Erythroblast (primary cell): ENCODE measurements at regions not wholly inside any gene's neighbourhood (a gene's known extent, or its start where the extent isn't known, plus 50 kb on each side); places are given as distances from the start of the nearest gene placed in this dataset.

ENCODE experiments used
- GATA1 ChIP-seq: IDR thresholded peaks from 2 replicates; pipeline ENCODE4 v1.6.1; 2011; ENCODE audit warnings: low read depth, mild to moderate bottlenecking, control low read depth, low read length, moderate library complexity
- POLR2A ChIP-seq: IDR thresholded peaks from 2 replicates; pipeline ENCODE4 v1.6.1; 2011; ENCODE audit warnings: mild to moderate bottlenecking, low read length

DNA sequence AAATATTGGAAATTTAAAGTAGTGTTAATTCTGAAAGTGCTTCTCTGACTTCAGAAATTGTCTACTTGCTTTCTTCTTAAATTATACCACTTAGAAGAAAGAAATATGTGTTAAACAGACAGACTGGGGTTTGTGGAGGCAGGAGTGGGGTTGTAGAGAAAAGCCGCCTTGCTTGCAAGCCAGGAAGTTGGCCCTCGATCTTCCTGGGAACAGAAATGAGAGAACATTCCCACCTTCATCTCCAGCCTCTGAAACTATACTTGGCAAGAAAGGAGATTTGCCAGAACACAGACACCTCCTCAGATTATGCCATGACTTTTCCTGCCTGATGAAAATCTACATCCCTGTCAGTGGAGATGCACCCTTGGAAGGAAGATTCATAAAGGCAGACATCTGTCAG, 171.2 kb upstream of the CHRM2 start:
- TF ChIP-seq POLR2A = no peak
- no peak for TF ChIP-seq GATA1
